ENCODE measurements at regions not wholly inside any gene's neighbourhood (a gene's known extent, or its start where the extent isn't known, plus 50 kb on each side); places are given as distances from the start of the nearest gene placed in this dataset.
"Not testable (repeated sequence)": the region's sequence is repeated elsewhere in the genome, so short reads cannot be mapped to it uniquely, and the experiment has no call there.

DNA sequence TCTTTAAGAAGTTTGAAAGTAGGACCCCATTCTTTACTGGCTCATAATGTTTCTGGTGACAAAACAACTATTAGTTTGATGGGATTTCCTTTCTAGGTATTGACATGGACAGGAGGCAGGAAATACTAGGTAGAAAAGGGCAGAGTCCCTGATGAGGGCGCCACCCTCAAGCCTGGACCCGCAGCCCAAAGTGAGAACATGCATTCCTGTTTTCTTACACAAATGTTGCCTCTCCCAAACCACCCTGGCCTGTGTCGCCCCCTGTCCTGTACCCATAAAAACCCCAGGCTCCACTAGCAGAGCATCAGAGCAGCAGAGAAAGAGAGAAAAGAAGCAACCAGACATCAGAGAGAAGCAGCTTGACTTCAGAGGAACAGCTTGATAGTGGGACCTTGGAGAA, 1055.2 kb upstream of the POT1 start:
- DNase-seq, result no peak

GRCh38 chr7:125971656-125972055, 1042.0 kb upstream of the POT1 start:
- DNase-seq, result no peak

GRCh38 chr7:125966278-125967048, 1036.8 kb upstream of the POT1 start:
- no peak for DNase-seq

DNA sequence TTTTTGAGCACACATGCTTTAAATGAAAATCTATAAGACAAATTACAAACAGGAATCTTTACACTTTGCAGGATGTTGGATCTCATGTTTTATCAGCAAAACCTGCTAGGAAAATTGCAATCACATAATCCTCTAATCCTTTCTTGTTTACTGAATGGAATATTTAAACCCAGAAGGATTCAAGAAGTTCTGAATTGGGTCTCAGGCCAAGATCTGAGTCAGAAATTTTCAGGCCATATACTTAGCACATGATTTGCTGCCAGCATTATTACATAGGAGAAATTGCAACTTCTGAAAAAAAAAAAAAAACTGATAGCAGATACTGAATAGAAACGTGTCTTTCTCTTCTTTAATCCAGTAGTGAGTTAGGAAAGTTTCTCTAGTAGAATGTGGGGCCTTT, 1005.3 kb upstream of the POT1 start:
- no peak for DNase-seq

GRCh38 chr7:125934539-125934938, 1004.9 kb upstream of the POT1 start:
- DNase-seq, result no peak

- no peak for DNase-seq
These were observed 1001.2 kb upstream of the POT1 start for GRCh38 chr7:125930848-125931247.

- no peak for DNase-seq
These were observed 997.9 kb upstream of the POT1 start for GRCh38 chr7:125927556-125927955.

DNA sequence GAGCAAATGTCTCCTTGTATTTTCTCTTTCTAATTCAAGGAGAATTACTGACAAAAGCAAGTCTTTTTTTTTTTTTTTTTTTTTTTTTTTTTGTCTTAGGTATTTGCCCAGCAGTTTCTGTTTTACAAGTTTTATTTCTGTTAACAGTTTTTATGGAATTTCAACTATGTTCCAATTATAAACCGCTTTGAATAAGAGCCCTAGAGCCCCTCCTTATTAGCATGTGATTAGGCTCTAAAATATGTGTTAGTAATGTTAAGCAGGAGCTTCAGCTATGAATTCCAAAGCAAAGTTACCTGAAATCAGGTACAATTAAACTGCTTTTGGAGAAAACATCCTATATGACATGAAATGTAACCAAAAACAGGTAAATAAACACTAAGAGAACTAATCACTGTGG, 997.0 kb upstream of the POT1 start:
- no peak for DNase-seq

DNA sequence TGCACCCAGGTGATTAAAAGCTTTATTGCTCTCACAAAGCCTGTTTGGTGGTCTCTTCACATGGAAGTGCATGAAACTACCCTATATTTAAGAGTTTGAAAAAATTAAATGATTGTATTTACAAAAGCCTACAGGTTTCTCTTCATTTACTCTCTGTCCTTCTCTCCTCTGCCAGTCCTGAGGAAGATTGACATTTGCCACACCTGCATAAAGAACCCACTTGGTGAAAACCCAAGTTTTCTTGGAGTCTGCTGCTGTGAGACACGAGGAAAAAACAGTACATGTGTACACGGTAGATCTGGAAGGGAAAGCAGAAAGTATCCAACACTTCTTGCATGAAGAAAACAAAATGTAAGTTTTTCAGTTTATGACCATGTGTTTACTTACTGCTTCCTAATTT, 994.4 kb upstream of the POT1 start:
- DNase-seq, result no peak

- not testable (repeated sequence) for DNase-seq
These were observed 985.8 kb upstream of the POT1 start for GRCh38 chr7:125915381-125915948.

DNA sequence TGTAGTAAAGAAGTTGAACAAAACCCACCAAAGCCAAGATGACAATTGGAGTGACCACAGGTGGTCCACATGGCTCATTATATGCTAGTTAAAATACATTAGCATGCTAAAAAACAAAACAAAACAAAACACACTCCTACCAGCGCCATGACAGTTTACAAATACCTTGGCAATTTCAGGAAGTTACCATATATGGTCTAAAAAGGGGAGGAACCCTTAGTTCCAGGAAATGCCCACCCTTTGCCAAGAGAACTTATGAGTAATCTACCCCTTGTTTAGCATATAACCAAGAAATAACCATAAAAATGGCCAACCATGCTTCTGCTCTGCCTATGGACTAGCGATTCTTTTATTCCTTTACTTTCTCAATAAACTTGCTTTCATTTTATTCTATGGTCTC, 979.1 kb upstream of the POT1 start:
- DNase-seq, result no peak

GRCh38 chr7:125899577-125899976, 970.0 kb upstream of the POT1 start:
- DNase-seq, result no peak

- DNase-seq, result no peak
These were observed 962.8 kb upstream of the POT1 start for GRCh38 chr7:125892434-125892833.

DNA sequence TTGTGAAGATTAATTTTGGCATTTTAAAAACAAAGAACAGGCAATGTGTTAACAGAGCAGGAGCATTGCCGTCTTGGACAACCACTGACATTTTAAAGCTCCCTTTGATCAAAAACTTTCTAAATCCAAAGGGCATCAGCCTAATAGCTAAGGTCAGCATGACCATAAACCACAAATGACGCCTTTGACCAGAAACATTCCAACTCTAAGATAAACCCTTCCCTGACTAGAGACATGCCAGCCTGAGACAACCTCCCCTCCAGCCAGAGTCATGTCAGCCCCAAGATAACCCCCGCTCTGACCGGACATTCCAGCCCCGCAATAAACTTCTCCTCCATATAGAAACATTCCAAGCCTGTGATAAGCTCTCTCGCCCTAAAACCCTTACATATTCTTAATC, 949.4 kb upstream of the POT1 start:
- no peak for DNase-seq

DNA sequence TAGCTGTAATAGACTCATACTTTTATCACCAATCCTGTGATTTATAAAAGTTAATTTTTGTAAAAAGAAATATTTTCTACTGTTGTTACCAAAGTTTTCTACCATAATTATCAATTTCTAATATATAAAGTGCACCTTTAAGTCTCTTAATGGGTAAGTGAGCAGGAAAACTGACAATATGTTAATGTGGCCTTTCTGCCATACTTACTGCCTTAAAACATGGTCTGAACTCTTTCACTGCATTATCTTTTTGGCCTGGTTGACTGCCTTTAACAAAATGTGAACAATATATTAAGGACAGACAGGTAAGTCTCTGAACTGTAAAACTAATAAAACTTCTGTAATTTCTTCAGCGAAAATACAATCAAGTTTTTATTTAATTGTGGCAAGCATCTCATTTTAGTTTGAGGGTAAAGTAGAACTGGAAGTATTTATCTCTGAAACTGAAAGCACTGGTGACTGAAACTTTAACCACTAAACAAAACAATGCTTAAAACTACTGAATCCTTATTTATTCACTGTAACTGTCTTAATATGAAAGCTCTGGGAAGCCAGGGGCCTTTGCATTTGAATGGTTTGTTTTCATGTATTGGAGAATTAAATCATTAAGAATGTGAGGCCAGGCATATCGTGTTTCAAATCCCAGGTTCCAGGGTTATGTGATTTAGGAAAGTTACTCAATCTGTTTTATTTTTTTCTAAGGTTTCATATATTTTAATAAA, 948.8 kb upstream of the POT1 start:
- no peak for DNase-seq

- DNase-seq, result no peak
These were observed 947.6 kb upstream of the POT1 start for GRCh38 chr7:125877246-125877645.

DNA sequence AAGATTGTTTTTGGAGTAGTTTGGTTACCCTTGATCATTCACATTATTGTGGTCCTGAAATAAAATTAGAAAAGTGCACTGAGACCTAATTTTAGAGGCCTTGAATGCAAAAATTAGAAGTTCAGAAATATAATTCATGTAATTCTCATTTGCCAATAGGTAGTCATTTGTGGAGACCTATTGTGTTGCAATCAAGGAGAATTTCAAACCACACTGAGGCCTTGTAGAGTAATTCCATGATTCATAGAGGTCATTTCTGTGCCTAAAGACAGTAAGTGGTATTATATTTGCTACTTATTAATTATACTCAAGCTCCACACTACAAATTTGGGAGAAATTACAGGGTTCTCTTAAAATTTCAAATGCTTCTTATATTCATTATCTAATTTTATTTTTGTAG, 946.8 kb upstream of the POT1 start:
- DNase-seq, result no peak

GRCh38 chr7:125871431-125871830, 941.8 kb upstream of the POT1 start:
- DNase-seq, result no peak

DNA sequence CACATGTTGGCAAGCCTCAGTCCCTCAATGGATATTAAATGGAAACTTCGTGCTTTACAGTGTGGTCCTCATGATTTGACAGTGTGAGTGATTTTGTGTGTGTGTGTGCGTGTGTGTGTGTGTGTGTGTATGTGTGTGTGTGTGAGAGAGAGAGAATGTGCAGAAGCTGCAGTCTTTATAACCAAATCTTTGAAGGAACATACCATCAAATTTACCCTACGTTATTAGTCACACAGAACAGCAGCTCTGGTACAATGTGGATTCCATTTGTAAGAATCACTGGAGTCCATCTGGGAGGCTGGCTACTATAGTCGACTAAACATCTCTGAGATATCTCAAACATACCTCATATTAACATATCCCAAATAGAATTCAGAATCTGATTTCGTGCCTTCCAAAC, 928.0 kb upstream of the POT1 start:
- no peak for DNase-seq

DNA sequence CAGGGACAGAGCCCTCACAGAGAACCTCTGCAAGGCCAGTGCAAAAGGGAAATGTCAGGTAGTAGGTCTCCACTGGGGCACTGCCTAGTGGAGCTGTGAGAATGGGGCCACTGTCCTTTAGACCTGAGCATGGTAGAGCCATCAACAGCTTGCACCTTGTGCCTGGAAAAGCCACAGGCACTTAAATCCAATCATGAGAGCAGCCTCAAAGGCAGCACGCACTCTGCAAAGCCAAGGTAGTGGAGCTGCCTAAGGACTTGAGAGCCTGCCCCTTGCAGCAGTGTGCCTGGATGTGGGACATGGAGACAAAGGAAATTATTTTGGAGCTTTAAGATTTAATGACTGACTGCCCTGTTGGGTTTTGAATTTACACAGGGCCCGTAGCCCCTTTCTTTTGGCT, 918.5 kb upstream of the POT1 start:
- no peak for DNase-seq

DNA sequence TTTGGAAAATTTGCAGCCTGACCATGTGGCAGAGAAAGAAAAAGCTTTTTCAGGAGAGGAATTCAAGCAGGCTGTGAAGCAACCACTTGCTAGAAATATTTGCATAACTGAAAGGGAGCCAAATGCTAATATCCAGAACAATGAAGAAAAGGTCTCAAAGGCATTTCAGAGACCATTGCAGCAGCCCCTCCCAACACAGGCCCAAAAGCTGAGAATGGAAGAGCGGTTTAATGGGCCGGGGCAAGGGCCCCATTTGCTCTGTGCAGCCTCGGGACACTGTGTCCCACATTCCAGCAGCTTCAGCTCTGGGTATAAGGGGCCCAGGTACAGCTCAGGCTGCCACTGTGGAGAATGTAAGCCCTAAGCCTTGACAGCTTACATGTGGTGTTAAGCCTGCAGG, 918.1 kb upstream of the POT1 start:
- DNase-seq, result no peak

GRCh38 chr7:125847055-125847454, 917.4 kb upstream of the POT1 start:
- DNase-seq, result no peak

GRCh38 chr7:125845686-125846085, 916.1 kb upstream of the POT1 start:
- DNase-seq, result no peak

DNA sequence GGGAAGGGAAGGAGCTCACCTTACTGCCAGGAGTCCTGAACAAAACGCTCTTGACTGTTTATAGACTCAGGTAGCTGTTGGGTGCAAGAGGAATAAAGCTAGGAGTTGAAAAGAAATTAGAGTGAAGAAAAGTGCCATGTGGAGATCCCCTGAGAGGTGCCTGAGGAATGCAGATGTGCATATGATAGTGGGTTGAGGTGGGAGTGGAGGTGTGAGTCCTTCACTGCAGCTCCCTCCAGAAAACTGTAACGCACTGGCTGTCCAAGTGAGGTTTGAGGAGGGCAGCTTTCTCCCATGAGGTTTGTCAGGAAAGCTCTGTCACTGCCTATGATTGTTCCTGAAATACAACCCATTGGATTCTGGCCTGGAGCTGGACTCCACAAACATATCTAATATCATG, 904.8 kb upstream of the POT1 start:
- no peak for DNase-seq

Data from NCI-H1092 (cell line).